Kidney (tissue), 13 donors: ENCODE measurements at regions not wholly inside any gene's neighbourhood (a gene's known extent, or its start where the extent isn't known, plus 50 kb on each side); places are given as distances from the start of the nearest gene placed in this dataset.
A peak's percentile ranks its signal among the peaks of the same experiment; 100 is the strongest.

Experiments
- DNase-seq, 5 donors: peaks; one replicate each; pipeline ENCODE4 v3.0.0-alpha.2; 2013 to 2020
- FAIRE-seq: peaks from 2 replicates; lab custom pipeline; 2012; peaks lifted over from hg19 to GRCh38; lab: Jason Lieb, UNC
- H3K27ac ChIP-seq, 2 donors: one replicate each; pipeline ENCODE4 v1.7.0; 2013; ENCODE audit warnings: low read depth in 2 of 2, low read length in 2 of 2, inconsistent platforms in 1 of 2
- H3K27me3 ChIP-seq: one replicate; pipeline ENCODE4 v1.7.1; 2013; ENCODE audit warnings: low read length, inconsistent platforms; ENCODE audit not compliant: control insufficient read depth, insufficient read depth
- H3K36me3 ChIP-seq, 3 donors: one replicate each; pipeline versions ENCODE4 v1.7.0 to v1.7.1; 2013; ENCODE audit warnings: low read length in 3 of 3, control low read depth in 1 of 3, inconsistent platforms in 1 of 3; ENCODE audit not compliant: insufficient read depth in 3 of 3, control insufficient read depth in 2 of 3
- H3K4me1 ChIP-seq, 3 donors: one replicate each; pipeline versions ENCODE4 v1.7.0 to v1.7.1; 2013; ENCODE audit warnings: low read length in 3 of 3, inconsistent platforms in 1 of 3, low read depth in 1 of 3; ENCODE audit not compliant: control insufficient read depth in 2 of 3, insufficient read depth in 2 of 3
- H3K4me3 ChIP-seq, 3 donors: one replicate each; pipeline versions ENCODE4 v1.7.0 to v1.8.1; 2013; ENCODE audit warnings: low read length in 3 of 3, control low read depth in 1 of 3, inconsistent platforms in 1 of 3
- H3K9ac ChIP-seq, 3 donors: one replicate each; pipeline versions ENCODE4 v1.7.0 to v1.7.1; 2013; ENCODE audit warnings: low read length in 3 of 3, control low read depth in 1 of 3, inconsistent platforms in 1 of 3
- H3K9me3 ChIP-seq, 3 donors: one replicate each; pipeline versions ENCODE4 v1.7.0 to v1.7.1; 2013; ENCODE audit warnings: low read length in 3 of 3, control low read depth in 1 of 3, inconsistent platforms in 1 of 3; ENCODE audit not compliant: control insufficient read depth in 2 of 3, insufficient read depth in 1 of 3
- CTCF ChIP-seq: IDR thresholded peaks from 3 replicates; pipeline ENCODE4 v1.5.1; 2012; ENCODE audit warnings: mild to moderate bottlenecking, moderate library complexity, borderline replicate concordance; ENCODE audit not compliant: insufficient read depth; ENCODE audit errors: extremely low read depth
- intact Hi-C: fragments of 100-400 bp; cut with DNase I; formaldehyde crosslinking; loops from one replicate; pipeline ENCODE4 v1.11.1; 2022
- donor health status: control.
- donor health status: control.
- donor health status: control.
- donor health status: control.
- donor health status: control.
- donor health status: DM: yes; HTN: yes; CAD: no.
- donor health status: Normal renal cell carcinoma (clear cell type).

- H3K4me3 ChIP-seq: peak overlapping the region; percentile 64 to 73 (median 72)
- H3K27me3 ChIP-seq: no peaks in the 10 kb centered on the region
- peak overlapping the region; percentile 39 to 74 (median 43) for H3K9ac ChIP-seq
- no peaks in the 10 kb centered on the region for H3K36me3 ChIP-seq
- H3K27ac ChIP-seq: peak overlapping the region; percentile 89 to 95
- intact Hi-C loops: no loop called here
- H3K4me1 ChIP-seq: peaks cover 0 to 11% (median 9%) of the 10 kb centered on the region in 3 donors
- FAIRE-seq (no peak), DNase-seq (no peak)
- no peaks in the 10 kb centered on the region for H3K9me3 ChIP-seq
- TF ChIP-seq CTCF: no peak
These were observed 119.1 kb upstream of the JUN start for GRCh38 chr1:58902830-58903513.

GRCh38 chr1:58903514-58904298 is 119.9 kb upstream of the JUN start:
- intact Hi-C loops: no loop called here
- DNase-seq: peak; percentile 83 to 98 (median 88)

GRCh38 chr1:58904299-58905125 is 120.7 kb upstream of the JUN start:
- FAIRE-seq (no peak), DNase-seq (no peak)
- peaks cover 0 to 9% (median under 1%) of the 10 kb centered on the region in 3 donors for H3K4me1 ChIP-seq
- TF ChIP-seq CTCF: no peak
- H3K9me3 ChIP-seq: no peaks in the 10 kb centered on the region
- H3K36me3 ChIP-seq: no peaks in the 10 kb centered on the region
- intact Hi-C loops: no loop called here
- H3K27me3 ChIP-seq: no peaks in the 10 kb centered on the region
- peak overlapping the region; percentile 44 to 64 (median 51) for H3K4me3 ChIP-seq
- H3K9ac ChIP-seq: peak overlapping the region; percentile 12 to 70 (median 19)
- peak overlapping the region; percentile 89 to 95 for H3K27ac ChIP-seq

More at GRCh38 chr1:58903514-58904298, 119.9 kb upstream of the JUN start:
- Histone ChIP-seq H3K9ac (peak overlapping the region; percentile 39 to 74 (median 43)), H3K27me3 (no peaks in the 10 kb centered on the region), H3K27ac (peak overlapping the region; percentile 89 to 95), H3K4me3 (peak overlapping the region; percentile 64 to 73 (median 72)), H3K4me1 (peaks cover 0 to 9% (median 9%) of the 10 kb centered on the region in 3 donors), H3K9me3 (no peaks in the 10 kb centered on the region), H3K36me3 (no peaks in the 10 kb centered on the region)
- TF ChIP-seq CTCF: no peak
- FAIRE-seq: no peak
